HG03097 (cell line): ENCODE measurements at regions not wholly inside any gene's neighbourhood (a gene's known extent, or its start where the extent isn't known, plus 50 kb on each side); places are given as distances from the start of the nearest gene placed in this dataset.
A peak's percentile ranks its signal among the peaks of the same experiment; 100 is the strongest.

Source experiments
- ATAC-seq: cut with Tn5 transposase; IDR thresholded peaks from one replicate; pipeline ENCODE4 v1.9.1; 2021; ENCODE audit not compliant: unreplicated experiment, low FRiP score

DNA sequence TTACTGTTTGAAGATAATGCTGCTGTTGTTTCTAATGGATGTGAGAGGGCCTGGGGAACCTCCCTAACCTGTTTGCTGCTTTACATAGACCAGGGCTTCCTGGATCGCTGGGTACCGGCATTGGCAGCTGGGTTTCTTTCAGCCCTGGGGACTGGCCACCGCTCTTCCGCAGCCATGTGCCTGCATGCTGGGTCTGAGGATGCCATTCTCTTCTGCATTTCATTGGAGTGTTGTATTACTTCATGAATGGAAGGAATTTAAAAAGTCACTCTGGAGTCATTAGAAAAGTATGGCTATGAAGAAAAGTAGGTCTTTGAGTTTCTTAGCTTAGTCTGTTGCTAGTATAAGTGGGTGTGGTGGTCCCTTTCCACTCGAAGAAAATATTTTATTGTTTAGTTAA, 107.3 kb upstream of the MGAT5 start:
- no peak for ATAC-seq

DNA sequence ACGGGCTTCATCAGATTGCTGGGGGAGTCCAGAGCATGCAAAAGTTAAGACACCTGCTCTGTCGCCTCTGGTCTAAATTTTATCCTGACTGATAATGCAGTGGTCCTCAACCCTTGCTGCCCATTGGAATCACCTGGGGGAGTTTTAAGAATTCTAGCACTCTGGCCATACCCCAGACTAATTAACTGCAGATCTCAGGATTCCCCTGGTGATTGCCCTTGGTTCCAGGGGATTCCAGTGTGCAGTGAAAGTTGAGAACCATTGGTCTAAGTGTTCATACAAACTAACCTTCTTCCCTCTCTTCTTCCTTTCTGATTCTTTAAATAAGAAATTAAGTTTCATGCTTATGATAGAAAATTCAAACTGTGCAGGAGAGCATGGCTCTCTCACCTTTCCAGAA, 105.7 kb upstream of the MGAT5 start:
- no peak for ATAC-seq

DNA sequence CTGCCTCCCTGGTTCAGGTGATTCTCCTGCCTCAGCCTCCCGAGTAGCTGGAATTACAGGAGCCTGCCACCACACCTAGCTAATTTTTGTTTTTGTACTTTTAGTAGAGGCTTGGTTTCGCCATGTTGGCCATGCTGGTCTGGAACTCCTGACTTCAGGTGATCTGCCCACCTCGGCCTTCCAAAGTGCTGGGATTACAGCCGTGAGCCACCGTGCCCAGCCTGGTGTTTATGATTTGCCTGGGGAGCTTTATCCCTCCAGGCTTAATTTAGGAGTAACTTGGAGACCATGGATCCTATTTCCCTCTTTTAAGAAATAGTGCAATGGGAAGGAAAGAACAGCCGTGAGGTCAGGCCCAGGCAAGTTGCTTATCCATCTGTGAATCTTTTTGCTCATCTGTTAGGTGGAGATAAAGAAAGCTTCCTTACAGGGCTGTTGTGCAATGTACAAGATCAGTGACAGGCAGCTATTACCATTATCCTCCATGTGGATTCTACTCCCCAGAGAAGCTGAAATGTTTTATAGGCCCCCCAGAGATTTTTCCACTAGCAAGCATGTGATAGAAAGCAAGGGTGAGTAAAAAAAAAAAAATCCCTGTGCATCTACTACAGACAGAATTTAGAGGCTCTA, 104.9 kb upstream of the MGAT5 start:
- ATAC-seq, result no peak

DNA sequence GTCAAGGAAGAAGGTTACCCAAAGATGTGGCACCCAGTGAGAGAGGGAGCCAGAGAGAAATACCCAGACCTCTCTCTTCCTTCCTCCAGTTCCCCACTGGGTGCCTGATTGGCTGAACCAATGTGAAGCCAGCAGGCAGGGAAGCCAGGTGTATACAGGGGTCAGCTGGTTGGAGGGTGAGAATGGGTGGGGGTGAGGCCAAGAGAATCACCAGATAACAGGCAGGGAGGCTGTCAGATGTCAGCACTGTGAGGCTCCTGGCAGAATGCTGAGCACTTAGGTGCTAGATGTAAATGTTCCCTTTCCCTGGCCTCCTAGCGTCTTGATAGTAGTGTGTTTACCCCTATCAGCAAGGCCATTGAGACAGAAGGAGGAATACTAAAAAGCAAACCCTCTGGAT, 104.0 kb upstream of the MGAT5 start:
- no peak for ATAC-seq

DNA sequence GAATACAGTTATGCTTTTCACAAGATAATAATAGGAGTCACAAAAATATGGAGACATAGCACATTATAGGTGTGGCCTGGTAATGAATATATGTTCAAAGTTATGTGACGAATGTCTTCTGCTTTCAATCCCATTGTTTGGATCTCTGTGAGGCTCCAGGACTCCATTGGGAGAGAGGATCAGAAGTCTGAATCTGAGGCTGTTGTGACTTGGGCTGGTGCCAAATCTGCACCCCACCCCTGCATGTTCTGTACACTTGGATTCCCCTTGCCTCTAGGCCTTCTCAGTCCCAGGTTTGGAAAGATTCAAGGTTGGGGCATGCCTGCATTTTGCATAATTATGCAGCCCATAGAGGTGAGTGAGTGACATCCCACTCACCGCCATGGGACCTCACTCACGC, 103.1 kb upstream of the MGAT5 start:
- no peak for ATAC-seq

DNA sequence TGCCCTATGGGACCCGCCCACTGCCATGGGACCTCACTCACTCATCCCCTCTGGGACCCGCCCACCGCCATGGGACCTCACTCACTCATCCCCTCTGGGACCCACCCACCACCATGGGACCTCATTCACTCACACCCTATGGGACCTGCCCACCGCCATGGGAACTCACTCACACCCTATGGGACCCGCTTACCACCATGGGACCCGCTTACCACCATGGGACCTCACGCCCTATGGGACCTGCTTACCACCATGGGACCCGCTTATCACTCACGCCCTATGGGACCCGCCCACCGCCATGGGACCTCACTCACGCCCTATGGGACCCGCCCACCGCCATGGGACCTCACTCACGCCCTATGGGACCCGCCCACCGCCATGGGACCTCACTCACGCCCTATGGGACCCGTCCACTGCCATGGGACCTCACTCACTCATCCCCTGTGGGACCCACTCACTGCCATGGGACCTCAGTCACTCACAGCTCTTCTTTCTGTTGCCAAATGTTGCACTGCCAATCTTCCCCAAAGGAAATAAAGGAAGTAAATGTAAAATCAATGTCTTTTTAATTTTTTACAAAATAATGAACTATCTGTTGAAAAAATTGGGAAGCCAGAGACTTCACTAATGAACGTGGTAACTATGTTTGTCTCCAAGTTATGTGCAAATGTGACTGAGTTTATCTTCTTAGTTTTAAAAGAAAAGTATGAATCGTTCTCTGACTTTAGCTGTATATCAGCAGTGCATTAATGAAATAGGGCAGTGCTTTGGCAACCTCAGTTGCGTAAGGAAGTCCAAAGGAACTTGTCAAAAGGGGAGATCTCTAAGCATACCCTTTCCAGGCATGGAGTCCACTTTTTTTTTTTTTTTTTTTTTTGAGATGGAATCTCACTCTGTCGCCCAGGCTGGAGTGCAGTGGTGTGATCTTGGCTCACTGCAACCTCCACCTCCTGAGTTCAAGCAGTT, 101.5 kb upstream of the MGAT5 start:
- ATAC-seq, result no peak

DNA sequence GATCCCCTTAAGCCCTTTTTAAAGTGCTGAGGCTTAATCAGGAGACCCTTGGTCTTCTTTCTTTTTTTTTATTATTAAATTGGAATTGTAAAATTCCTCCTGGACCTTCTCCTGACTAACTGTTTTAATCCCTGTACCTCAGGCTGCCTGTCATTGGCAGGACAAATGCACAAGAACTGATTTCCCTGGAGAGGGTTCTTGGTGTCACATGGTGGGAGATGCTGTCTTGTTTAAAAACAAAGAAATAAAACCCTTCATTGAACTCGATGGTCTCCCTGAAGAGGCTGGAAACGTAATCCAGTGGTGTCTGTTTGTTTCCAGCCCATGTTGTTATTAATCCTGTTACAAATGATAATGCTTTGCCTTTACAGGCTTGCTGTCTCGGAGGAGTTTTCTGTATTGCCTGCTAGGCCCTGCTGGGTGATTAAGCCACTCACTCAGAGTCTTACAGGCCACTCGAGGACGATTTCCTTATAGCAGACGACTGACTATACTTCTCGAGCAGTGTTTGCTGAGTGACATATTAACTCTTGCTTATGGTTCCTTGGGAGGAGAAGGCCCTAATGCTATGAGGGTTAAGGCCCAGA, 100.5 kb upstream of the MGAT5 start:
- ATAC-seq, result no peak

DNA sequence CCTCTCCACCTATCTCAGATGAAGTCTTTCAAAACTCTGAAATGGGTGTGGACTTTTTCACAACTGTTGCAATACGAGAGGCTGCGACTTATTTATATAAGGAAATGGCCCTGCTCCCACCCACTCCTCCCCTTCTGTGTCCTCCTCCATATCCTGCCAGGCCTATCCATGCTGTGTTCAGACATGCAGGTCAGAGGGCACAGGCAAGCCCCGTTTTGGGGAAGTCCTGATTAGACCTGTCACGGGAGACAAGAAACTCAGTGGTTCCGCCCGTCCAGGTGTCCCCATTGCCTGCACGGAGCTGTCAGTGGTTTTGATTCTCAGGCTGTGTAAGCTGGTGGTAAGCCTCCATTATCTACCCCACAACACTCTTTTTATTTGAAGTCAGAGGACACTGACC, 99.6 kb upstream of the MGAT5 start:
- ATAC-seq, result peak; percentile 68

DNA sequence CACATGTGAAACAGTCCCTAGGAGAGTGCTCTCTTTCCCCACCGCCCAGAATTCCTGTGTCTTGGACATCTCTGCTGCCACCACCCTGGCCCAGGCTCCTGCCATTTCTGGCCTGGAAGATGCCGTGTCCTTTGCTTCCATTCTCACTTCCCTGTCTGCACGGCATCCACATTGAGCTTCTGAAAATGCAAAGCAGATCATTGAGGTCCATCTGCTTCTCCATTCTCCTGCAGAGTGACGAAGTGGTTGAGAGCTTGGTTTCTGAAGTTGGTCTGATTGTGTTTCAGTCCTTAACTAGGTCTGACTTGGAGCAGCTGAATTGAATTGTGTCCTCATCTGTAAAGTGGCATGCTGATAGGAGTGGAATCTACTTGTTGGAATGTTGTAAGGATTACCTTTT, 98.7 kb upstream of the MGAT5 start:
- peak; percentile 68 for ATAC-seq

DNA sequence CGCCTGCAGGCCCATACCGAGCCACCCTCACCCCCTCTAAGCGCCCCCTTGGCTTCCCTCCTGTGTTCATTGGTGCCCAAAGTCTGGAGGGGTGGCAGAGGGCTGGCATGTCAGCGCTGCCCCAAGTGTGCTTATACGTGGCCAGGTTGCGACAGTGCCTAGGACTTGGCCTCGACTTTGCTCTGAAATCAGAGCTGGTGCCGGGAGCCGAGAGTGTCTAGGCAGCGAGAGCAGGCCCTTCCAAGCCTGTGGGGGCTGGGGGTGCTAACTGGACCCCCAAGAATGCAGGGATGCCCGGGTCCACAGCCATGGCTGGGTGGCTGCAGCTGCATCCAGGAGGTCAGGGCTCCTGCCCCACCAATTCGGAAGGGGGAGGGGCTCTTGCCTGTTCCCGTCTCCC, 95.6 kb upstream of the MGAT5 start:
- no peak for ATAC-seq

DNA sequence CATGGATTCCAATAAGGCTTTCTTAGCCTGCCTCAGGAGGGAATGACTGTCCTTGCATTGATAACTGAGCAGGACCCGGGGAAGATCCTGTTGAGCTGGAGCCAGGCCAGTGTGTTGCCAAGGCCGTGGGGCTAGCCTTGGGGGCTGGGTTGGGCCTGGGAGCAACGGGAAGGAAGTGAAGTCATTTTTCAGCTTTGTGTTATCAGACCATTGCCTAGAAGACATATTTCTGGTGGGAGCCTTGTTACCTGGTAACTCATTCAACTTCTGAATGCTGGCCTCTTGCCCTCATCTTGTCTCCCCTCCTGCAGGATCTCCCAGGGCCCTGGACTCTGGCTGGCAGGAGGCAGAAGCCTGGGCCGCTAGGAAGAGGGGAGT, 92.7 kb upstream of the MGAT5 start:
- ATAC-seq, result no peak

DNA sequence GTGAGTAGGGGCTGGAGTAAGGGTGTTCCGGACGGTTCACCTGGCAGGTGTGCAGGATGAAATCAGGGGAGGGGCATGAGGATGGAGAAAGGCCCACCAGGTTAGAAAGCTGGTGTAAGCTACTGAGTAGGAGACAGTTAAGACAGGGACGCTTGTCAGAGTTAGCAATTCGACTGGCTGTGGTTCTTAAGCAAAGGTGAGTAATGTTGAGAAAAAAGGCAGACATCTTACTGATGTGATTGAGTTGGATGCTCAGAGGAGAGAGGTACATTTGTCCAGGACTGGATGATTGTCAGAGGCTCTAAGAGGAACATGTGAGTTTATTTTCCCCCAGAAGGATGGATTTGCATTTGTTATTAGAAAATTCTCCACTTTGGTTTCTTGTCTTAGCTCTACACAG, 90.5 kb upstream of the MGAT5 start:
- no peak for ATAC-seq

DNA sequence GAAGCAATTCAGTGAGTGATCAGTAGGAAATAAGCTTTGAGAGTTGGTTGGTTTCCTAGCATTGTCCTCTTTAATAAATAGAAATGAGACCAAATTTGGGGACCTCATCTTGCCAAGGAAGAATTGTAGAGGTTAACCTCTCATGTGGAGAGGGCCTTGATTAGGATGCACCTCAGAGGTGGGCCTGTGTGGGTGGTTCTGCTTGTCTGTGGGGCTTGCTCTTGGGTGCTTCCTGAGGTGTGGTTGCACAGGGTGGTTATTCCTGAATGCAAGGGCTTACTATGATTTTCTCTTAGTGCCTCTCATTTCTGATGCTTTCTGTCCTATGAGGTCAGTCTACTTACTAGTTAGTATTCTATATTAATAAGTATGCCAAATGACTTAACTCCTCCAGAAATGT, 89.6 kb upstream of the MGAT5 start:
- no peak for ATAC-seq

DNA sequence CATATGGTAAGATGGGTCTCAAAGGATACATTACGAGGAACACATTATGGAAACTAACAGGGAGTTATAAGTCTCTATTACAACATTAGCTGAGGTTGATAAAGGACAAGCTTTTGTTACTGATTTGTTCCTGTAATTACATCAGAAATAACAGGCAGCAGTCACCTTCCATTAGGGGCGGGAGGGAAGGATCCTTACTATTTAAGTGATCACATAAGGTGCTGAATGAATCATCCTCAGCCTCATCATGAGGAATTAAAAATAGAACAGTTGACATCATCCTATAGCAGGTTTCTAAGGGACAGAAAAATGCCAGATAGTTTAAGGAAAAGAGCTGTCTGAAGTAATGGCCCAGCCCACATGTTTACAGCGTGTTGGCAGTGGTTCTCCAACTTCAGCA, 86.9 kb upstream of the MGAT5 start:
- no peak for ATAC-seq

DNA sequence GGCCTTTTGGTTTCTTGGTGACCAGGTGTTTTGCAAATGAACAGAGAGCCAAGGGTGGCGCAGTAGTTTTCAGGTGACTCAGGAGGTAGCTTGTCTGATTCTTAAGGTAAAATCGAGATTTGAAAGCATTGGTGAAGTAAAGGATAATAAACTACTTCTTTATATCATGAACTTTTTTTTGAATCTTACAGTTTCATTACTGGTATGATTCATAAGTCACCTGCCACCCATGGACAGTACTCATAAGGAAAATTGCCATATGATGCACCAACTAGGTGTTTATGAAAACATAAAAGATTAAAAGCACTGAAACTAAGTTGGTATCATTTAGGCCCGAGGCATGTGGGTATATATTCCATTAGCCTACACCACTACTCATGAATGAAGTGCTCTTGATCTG, 84.1 kb upstream of the MGAT5 start:
- no peak for ATAC-seq

DNA sequence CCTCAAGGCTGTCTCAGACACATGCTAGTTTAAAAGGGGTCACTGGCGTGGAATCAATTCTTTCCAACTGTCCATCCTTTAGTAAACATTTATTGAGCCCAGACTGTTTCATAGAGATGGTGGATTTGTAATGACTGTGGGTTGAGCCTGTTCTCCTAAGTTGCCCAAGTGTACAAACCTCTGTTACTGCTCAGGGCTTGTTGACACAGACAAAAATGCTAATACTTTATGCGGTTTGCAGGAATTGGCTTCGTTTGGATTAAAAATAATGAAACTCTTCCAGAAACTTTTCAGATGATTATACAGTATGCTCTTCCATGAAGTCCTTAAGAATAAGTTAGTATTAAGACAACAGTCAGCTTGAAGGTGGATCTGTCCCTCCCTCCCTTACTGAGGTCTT, 83.6 kb upstream of the MGAT5 start:
- no peak for ATAC-seq

DNA sequence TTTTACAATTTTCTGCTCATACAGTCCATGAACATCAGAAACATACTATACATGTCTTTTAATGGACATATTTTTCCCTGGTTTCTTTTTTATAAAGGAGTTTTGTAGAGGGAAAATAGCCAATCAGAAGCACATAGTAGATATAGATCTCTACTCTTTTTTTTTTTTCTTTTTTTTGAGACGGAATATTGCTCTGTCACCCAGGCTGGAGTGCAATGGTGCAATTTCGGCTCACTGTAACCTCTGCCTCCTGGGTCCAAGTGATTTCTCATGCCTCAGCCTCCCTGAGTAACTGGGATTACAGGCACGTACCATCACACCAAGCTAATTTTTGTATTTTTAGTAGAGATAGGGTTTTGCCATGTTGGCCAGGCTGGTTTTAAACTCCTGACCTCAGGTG, 83.2 kb upstream of the MGAT5 start:
- no peak for ATAC-seq

DNA sequence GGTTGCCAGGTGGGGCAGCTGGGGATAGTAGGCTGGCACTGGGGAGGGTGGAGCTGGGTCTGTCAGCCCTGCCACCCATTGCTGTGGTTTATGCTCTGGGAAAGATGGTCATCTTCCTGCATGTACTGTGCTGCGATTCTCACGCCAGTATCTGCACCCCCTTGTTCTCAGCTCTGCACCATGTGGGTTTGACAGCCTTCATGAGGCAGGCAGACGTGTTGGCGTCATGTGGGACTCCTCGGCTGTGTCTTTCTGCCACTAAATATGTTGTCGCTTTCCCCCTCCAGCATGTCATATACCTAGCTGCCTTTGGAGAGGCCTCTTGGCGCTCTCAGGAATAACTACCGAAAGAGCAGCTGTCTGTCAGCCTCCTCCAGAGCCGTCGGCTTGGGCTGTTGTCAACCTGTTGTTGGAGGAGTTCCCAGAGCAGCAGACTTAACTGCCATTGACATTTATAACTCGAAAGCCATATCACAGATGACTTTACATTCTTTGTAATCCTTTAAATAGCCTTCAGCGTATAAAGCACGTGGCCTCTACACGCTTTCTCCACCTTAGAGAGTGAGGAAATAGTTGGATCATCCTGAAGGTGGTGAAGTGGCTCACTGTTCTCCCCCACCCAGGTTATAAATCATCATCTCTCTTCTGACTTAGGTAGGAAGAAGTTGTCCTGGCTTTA, 80.4 kb upstream of the MGAT5 start:
- no peak for ATAC-seq

DNA sequence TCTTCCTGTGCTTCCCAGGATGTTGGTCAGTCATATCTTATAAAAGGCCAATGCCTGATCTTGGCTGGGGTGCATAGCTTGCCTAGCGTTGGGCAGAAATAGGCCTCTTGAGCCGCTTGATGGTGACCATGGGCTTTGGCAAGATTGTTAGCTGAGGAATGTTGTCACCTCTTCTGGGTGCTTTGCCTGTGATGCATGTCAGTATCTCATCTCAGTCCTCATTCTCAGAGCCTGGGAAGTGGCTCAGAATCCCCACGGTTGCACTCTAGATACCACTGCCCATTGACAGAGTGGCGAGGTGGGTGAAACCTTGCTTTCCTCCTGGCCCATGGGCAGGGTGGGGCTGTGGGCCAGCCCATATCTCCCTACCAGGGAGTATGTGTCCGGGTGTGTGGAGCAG, 79.2 kb upstream of the MGAT5 start:
- ATAC-seq, result no peak

DNA sequence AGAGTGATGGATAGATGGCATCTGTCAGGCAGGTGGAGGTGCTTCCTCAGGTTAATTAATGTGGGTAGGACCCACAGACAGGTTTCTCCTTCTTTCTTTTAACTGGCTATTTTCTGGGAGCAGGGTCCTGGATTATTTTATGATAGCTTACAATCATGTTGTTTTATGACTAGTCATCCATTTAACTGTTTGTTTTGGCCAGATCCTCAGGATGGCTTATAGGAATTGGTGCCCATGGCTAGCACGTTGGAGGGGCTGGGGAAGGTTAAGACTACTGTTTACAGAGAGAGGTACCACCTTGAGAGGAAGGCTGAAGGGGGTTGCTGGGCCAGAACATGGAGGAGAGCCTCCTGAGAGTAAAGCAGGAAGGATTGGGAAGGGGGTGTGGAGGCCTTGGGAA, 78.0 kb upstream of the MGAT5 start:
- no peak for ATAC-seq

DNA sequence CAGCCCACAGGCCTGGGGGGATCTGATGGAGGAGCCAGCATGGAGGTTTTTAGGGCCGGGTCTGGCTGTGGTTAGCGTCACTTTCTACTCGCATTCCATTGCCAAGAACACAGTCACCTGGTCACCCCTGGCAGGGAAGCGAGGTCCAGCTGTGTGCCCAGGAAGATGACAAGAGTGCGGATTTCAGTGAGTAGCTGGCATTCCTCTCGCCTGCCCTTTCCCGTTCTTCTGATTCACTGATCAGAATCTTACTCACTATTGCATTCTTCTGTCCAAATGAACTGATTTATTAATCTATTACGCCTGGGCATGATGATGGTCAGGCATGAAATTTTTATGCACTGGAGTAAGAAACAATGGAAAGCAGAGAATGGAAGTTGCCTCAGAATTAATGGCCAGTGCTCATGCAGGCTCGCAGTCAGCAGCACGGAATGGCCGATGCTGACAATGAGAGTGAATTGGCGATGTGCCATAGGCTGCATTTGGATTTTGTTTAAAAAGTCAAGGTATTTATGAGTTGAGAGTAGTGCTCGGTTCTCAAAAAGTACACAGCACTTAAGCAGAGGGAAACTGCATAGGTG, 76.4 kb upstream of the MGAT5 start:
- no peak for ATAC-seq
